ENCODE measurements at regions not wholly inside any gene's neighbourhood (a gene's known extent, or its start where the extent isn't known, plus 50 kb on each side); places are given as distances from the start of the nearest gene placed in this dataset.
A peak's percentile ranks its signal among the peaks of the same experiment; 100 is the strongest.

DNA sequence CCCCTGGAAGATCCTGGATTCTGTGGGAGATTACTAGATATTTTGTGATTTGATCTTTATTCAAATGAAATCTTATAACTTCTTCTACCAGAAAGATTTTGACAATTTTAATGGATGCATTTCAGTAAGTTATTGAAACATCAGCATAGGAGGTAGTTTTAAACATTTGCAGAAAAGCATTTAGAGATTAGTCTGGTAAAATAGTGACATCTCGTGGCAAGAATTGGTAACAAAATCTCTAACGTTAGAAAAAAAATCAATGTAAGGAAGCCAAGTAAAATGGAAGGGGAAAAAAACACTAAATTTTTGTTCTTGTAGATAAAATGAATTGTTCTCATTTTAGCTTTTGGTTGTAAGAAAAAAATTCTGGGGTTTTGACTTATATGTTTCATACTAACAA is 73.3 kb downstream of the TASL start:
- FAIRE-seq, result peak; percentile 97
- DNase-seq (ENCODE audit: low spot score in 2 of 2), result peak in 1 of 2 donors; percentile 2

DNA sequence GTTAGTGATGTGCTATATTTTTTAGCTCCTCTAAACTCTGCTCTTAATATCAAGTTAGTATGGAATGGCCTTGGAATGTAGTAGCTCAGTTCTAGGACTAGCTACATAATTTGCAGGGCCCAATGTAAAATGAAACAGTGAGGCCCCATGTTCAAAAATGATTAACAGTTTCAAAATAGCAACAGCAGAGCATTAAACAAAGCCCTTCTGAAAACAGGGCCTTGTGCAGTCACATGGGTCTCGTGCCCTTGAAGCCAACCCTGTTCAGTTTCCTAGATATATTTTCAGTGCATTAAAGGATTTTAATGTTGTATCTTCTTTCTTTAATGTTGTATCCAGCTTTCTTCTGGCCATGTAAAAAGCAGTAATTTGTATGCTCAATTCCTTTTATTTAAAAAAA is 82.1 kb downstream of the TASL start:
- DNase-seq (ENCODE audit: low spot score in 2 of 2) (no peak), FAIRE-seq (no peak)

GRCh38 chrX:30493348-30493747 is 84.2 kb downstream of the TASL start:
- DNase-seq (ENCODE audit: low spot score in 2 of 2), result no peak
- no peak for FAIRE-seq

DNA sequence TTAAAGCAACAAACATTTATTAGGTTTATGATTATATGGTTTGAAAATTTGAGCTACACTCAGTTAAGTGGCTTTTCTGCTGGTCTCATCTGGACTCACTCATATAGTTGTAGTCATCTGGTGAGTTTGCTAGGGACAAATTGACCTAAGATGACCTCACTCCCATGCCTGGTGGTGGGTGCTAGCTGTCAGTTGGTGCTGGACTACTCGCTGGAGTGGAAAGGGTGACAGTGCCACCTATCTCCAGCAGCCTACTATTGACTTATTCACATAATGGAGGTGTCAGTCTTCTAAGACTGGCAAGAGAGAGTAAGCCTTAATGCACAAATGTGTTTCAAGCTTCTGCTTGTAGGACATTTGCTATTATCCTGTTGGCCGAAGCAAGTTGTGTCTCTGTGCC is 88.2 kb downstream of the TASL start:
- FAIRE-seq (no peak), DNase-seq (ENCODE audit: low spot score in 2 of 2) (no peak)

- FAIRE-seq (no peak), DNase-seq (ENCODE audit: low spot score in 2 of 2) (peak in 1 of 2 donors; percentile 5)
Measured at GRCh38 chrX:30488092-30488491, 89.5 kb downstream of the TASL start.

DNA sequence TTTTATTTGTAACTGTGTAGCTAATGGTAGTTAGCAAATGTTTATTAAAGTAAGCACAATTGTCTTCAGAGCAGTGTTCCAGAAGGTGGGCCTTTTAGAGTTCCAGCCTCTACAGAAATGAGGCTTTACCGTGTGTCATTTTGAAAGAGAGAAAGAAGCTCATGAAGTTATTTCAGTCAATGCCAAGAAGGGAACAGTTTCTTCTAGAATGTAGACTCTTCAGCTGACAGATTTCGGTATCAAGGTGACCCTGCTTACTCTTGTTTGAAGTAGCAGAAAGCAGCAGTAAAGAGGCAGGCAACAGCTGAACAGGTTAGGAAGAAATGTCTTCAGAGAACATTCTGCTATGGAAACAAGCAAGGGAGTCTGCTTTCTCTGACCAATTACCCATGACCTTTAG is 93.6 kb downstream of the TASL start:
- no peak for FAIRE-seq
- DNase-seq (ENCODE audit: low spot score in 2 of 2), result no peak

- FAIRE-seq, result no peak
- no peak for DNase-seq (ENCODE audit: low spot score in 2 of 2)
Measured at GRCh38 chrX:30468471-30468870, 109.1 kb downstream of the TASL start.

All from frontal cortex (tissue), 3 donors.